Panc1 (cell line): ENCODE measurements at regions not wholly inside any gene's neighbourhood (a gene's known extent, or its start where the extent isn't known, plus 50 kb on each side); places are given as distances from the start of the nearest gene placed in this dataset.

Experiments
- ATAC-seq: fragments of 200-7000 bp; cut with Tn5 transposase; 2 replicates; pipeline ENCODE4 v1.9.1; 2020; ENCODE audit warnings: mild to moderate bottlenecking, moderate library complexity
- BruUV-seq: library from RNA; stranded (reverse); fragments of 400-500 nt; replicated peaks from 2 replicates; lab custom pipeline; 2021; lab: Mats Ljungman, UMichigan
- CTCF ChIA-PET: fragments of 300-600 bp; sonication (Branson Sonifier 250); formaldehyde crosslinking; loops from one replicate; lab custom pipeline; 2022; ENCODE audit warnings: antibody characterized with exemption; lab: Charles Lee
- POLR2A ChIA-PET: fragments of 300-600 bp; sonication (Branson Sonifier 250); formaldehyde crosslinking; loops from one replicate; lab custom pipeline; 2022; ENCODE audit warnings: antibody characterized with exemption; lab: Charles Lee
- DNase-seq: peaks from one replicate; pipeline ENCODE4 v3.0.0-alpha.2; 2010; ENCODE audit warnings: low read depth, low spot score
- H3K27ac ChIP-seq: 2 replicates; pipeline ENCODE4 v1.5.1; 2011; ENCODE audit warnings: mild to moderate bottlenecking, low read length, inconsistent platforms
- H3K27me3 ChIP-seq: fragments of 200-500 bp; sonication (Bioruptor generic); 2 replicates; pipeline ENCODE4 v1.6.0; 2014; ENCODE audit warnings: low read length, inconsistent platforms; ENCODE audit not compliant: control insufficient read depth, insufficient read depth
- H3K36me3 ChIP-seq: fragments of 200-500 bp; sonication (Bioruptor generic); 2 replicates; pipeline ENCODE4 v1.5.1; 2014; ENCODE audit warnings: inconsistent platforms, mild to moderate bottlenecking, low read length, moderate library complexity; ENCODE audit not compliant: control insufficient read depth, insufficient read depth
- H3K4me1 ChIP-seq: 2 replicates; pipeline ENCODE4 v1.5.1; 2011; ENCODE audit warnings: inconsistent platforms, mild to moderate bottlenecking, low read length, moderate library complexity; ENCODE audit not compliant: control insufficient read depth, insufficient read depth
- H3K4me3 ChIP-seq, 2 experiments: 2 replicates each; pipeline ENCODE4 v1.5.1; 2011 to 2012; ENCODE audit warnings: low read depth in 2 of 2, low read length in 2 of 2, mild to moderate bottlenecking in 2 of 2, inconsistent platforms in 1 of 2, moderate library complexity in 1 of 2
- H3K9me3 ChIP-seq: fragments of 200-500 bp; sonication (Bioruptor generic); 2 replicates; pipeline ENCODE4 v1.5.1; 2014; ENCODE audit warnings: low read depth, mild to moderate bottlenecking, inconsistent platforms, low read length, moderate library complexity; ENCODE audit not compliant: control insufficient read depth, insufficient read depth
- CTCF ChIP-seq: fragments of 450-650 bp; IDR thresholded peaks from 2 replicates; pipeline ENCODE4 v1.5.1; 2017; ENCODE audit warnings: mild to moderate bottlenecking
- POLR2AphosphoS5 ChIP-seq: IDR thresholded peaks from 2 replicates; pipeline ENCODE4 v1.6.1; 2012; ENCODE audit warnings: mild to moderate bottlenecking, low read depth, low read length, moderate library complexity
- REST ChIP-seq, 2 experiments: IDR thresholded peaks; 2 replicates each; pipeline ENCODE4 v1.6.1; 2011 to 2012; ENCODE audit warnings: low read depth in 2 of 2, control low read depth in 1 of 2, low read length in 1 of 2, mild to moderate bottlenecking in 1 of 2, moderate library complexity in 1 of 2; ENCODE audit not compliant: insufficient read depth in 1 of 2
- SIN3A ChIP-seq: IDR thresholded peaks from 2 replicates; pipeline ENCODE4 v1.6.1; 2012; ENCODE audit warnings: low read depth, mild to moderate bottlenecking, low read length, moderate library complexity, borderline replicate concordance; ENCODE audit not compliant: insufficient read depth
- TCF7L2 ChIP-seq: IDR thresholded peaks from 2 replicates; pipeline ENCODE4 v1.6.1; 2011; ENCODE audit warnings: mild to moderate bottlenecking, low read depth, low read length, inconsistent platforms
- in situ Hi-C: cut with HindIII; loops from 2 replicates; pipeline ENCODE4 v1.10.0; 2016; ENCODE audit warnings: low sequenced_read_pairs, low pct_unique_long_range_greater_than_20kb
- intact Hi-C: fragments of 100-400 bp; cut with micrococcal nuclease; formaldehyde crosslinking; loops from one replicate; pipeline ENCODE4 v1.10.0; 2022; ENCODE audit not compliant: unreplicated experiment

- POLR2A ChIA-PET = no interaction called here
- Histone ChIP-seq H3K4me1 (peaks cover 4% of the 10 kb centered on the region; the same call in 1 of the 2 replicates), H3K9me3 (no peaks in the 10 kb centered on the region), H3K36me3 (no peaks in the 10 kb centered on the region), H3K4me3 (no peak overlapping the region), H3K27me3 (no peaks in the 10 kb centered on the region), H3K27ac (no peak overlapping the region)
- intact Hi-C loops = loop anchor here (1.0 to 10.0 kb wide), 4 partner anchors 63 to 444 kb away; no protein-coding TSS in a partner anchor
- in situ Hi-C loops = no loop called here
- no TSS peak for BruUV-seq
- DNase-seq = no peak
- ATAC-seq = no peak
- CTCF ChIA-PET = interaction anchor here (1.5 to 1.6 kb wide), 2 partner anchors 63 to 441 kb away, joined by 8 read pairs; no protein-coding TSS in a partner anchor
- TF ChIP-seq REST (IDR thresholded peaks at IDR 0.05; ENCODE audit: insufficient read depth in 1 of 2, low read depth in 2 of 2, low read length in 1 of 2) (no peak), SIN3A (no peak), CTCF (no peak), POLR2AphosphoS5 (no peak), TCF7L2 (no peak)
Observed at GRCh38 chr6:160929831-160930230, 61.7 kb upstream of the MAP3K4 start.

- Histone ChIP-seq H3K4me3 (peak overlapping the region; percentile 46 to 70), H3K9me3 (no peaks in the 10 kb centered on the region), H3K36me3 (no peaks in the 10 kb centered on the region), H3K27ac (no peak overlapping the region; the same call in 1 of the 2 replicates), H3K4me1 (peaks cover 4% of the 10 kb centered on the region; the same call in 1 of the 2 replicates), H3K27me3 (no peaks in the 10 kb centered on the region)
- peak; percentile 96 for ATAC-seq
- TF ChIP-seq POLR2AphosphoS5 (no peak), CTCF (peak; percentile 92)
- intact Hi-C loops = loop anchor here (1.0 to 10.0 kb wide), 4 partner anchors 62 to 444 kb away; no protein-coding TSS in a partner anchor
- peak; percentile 42 for DNase-seq
- in situ Hi-C loops = no loop called here
- ChIA-PET POLR2A (no interaction called here), CTCF (interaction anchor here (0.6 to 1.6 kb wide), 6 partner anchors 20 to 440 kb away, joined by 3 to 8 read pairs (median 4); partner anchors contain the start of gene MAP3K4)
- no TSS peak for BruUV-seq
Observed at GRCh38 chr6:160930547-160931377, 60.8 kb upstream of the MAP3K4 start.
